ENCODE measurements at regions not wholly inside any gene's neighbourhood (a gene's known extent, or its start where the extent isn't known, plus 50 kb on each side); places are given as distances from the start of the nearest gene placed in this dataset.

DNA sequence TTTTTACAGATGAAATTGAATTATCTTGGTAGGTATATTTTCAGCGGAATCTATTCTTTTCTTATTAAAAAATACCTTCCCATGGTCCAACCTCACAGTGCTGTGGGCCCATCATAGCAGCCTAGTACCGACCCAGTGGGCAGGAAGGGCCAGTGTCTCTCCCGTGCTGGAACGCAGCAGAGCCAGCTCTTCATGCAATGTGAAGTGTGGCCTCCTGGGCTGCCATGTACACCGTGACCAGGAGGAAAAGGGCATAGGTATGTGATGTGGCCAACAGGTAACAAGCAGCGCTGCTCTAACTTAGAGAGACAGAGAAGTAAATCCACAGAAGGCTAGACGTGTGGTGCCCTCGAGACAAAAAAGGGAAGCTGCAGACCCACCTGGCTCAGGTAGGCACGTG lies 221.1 kb upstream of the SALL3 start:
- Histone ChIP-seq H3K9me3 (no peaks in the 10 kb centered on the region), H3K36me3 (ENCODE audit: low read depth) (no peaks in the 10 kb centered on the region), H3K4me3 (no peak overlapping the region), H3K4me1 (ENCODE audit: low read depth) (no peaks in the 10 kb centered on the region)
- no peak for TF ChIP-seq CTCF (IDR thresholded peaks at IDR 0.05)
- ATAC-seq (no peak), DNase-seq (no peak)
- intact Hi-C loops (cut with DNase I, micrococcal nuclease) = no loop called here

DNA sequence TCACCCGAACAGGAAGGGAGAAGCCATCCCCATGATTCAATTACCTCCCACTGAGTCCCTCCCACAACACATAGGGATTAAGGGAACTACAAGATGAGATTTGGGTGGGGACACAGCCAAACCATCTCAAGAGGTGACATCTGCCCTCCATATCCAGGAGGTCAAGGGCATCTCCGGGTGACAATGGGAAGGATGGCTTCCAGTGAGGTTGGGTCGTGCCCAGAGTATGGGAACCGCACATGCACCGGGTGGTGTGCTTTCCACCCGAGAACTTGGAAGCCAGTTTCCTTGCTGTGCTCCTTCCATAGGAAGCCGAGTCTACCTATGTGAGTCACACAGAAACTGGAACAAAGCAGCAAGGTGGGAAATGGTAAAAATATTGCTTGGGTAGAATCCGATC lies 216.9 kb upstream of the SALL3 start:
- no peaks in the 10 kb centered on the region for H3K36me3 ChIP-seq (ENCODE audit: low read depth)
- no peak for TF ChIP-seq CTCF (IDR thresholded peaks at IDR 0.05)
- no peak for DNase-seq
- no peaks in the 10 kb centered on the region for H3K9me3 ChIP-seq
- H3K4me1 ChIP-seq (ENCODE audit: low read depth) = no peaks in the 10 kb centered on the region
- ATAC-seq = no peak
- intact Hi-C loops (cut with DNase I, micrococcal nuclease) = no loop called here
- no peak overlapping the region for H3K4me3 ChIP-seq

DNA sequence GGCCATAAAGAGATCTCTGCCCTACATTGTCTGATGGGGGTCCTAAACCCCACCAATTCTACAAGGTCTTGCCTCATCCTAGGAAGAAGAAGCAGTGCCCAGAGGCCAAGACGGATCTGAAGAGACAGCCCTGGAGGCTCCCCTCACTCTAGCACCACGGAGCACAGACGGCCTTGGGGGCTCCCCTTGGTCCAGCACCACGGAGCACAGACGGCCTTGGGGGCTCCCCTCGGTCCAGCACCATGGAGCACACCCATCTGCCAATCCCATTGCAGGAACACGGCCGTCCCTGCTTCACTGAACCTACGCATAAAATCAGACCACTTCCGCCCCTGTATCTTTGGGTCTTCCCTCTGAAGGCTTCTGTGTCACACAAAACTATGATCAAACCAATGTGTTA lies 215.1 kb upstream of the SALL3 start:
- no peaks in the 10 kb centered on the region for H3K9me3 ChIP-seq
- H3K4me3 ChIP-seq = no peak overlapping the region
- no peak for TF ChIP-seq CTCF (IDR thresholded peaks at IDR 0.05)
- no peak for ATAC-seq
- H3K36me3 ChIP-seq (ENCODE audit: low read depth) = no peaks in the 10 kb centered on the region
- H3K4me1 ChIP-seq (ENCODE audit: low read depth) = no peaks in the 10 kb centered on the region
- DNase-seq = no peak
- intact Hi-C loops (cut with DNase I, micrococcal nuclease) = no loop called here

DNA sequence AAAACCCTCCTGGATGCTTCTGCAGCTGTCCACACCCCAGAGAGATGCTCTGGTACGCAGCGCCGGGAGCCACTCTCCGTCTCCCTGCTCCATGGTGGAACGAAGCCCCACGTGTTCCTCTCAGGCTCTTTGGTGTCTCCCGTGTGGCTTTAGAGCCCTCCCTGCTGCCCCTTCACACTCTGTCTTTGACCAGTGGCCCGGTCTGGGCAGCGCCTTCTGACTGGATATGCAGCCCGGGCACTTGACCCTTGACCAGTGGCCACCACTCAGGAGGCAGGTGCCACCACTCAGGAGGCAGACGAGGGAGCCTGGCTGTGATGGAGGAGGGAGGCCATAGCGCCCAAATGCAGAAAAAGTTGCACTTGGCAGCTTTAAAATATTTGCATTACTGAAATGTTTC lies 214.5 kb upstream of the SALL3 start:
- DNase-seq (no peak), ATAC-seq (no peak)
- intact Hi-C loops (cut with DNase I, micrococcal nuclease) = no loop called here
- Histone ChIP-seq H3K36me3 (ENCODE audit: low read depth) (no peaks in the 10 kb centered on the region), H3K4me3 (no peak overlapping the region), H3K4me1 (ENCODE audit: low read depth) (no peaks in the 10 kb centered on the region), H3K9me3 (no peaks in the 10 kb centered on the region)
- no peak for TF ChIP-seq CTCF (IDR thresholded peaks at IDR 0.05)

- ATAC-seq = no peak
- intact Hi-C loops (cut with DNase I, micrococcal nuclease) = no loop called here
- Histone ChIP-seq H3K9me3 (no peaks in the 10 kb centered on the region), H3K4me3 (no peak overlapping the region), H3K36me3 (ENCODE audit: low read depth) (no peaks in the 10 kb centered on the region), H3K4me1 (ENCODE audit: low read depth) (no peaks in the 10 kb centered on the region)
- TF ChIP-seq CTCF (IDR thresholded peaks at IDR 0.05) = no peak
- DNase-seq = no peak
Measured at GRCh38 chr18:78765637-78766281, 213.9 kb upstream of the SALL3 start.
